AG10803 (cell line): ENCODE measurements at regions not wholly inside any gene's neighbourhood (a gene's known extent, or its start where the extent isn't known, plus 50 kb on each side); places are given as distances from the start of the nearest gene placed in this dataset.

Source experiments
- DNase-seq: peaks from one replicate; pipeline ENCODE4 v3.0.0; 2010; ENCODE audit warnings: low read depth
- H3K4me3 ChIP-seq: 2 replicates; pipeline ENCODE4 v1.5.1; 2011; ENCODE audit warnings: mild to moderate bottlenecking, low read length, control low read depth
- TF ChIP-seq, protein P1 (sequence below): conservative IDR thresholded peaks from 2 replicates; pipeline ENCODE4 v1.5.1; 2011; ENCODE audit warnings: mild to moderate bottlenecking, low read length, control low read depth, inconsistent platforms

DNA sequence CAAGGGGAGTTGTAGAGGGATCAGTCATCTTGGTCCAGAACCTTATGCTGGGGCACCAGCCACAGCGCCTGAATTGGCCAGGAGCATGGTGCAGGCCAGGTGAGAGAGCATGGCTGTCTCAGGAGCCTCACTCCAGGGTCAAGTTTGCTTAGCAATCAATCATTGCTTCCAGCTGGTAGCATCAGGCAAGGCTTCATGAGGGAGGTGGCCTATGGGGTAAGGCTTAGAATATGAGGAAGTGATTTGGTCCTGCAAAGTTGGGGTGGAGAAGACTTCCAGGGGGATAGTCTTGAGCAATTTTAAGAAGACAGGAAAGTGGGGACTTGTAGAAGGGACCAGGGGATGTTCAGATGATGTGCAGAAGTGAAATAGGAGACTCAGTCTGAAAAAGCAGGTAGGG is 53.9 kb upstream of the PITX1 start:
- TF ChIP-seq, protein P1, sequence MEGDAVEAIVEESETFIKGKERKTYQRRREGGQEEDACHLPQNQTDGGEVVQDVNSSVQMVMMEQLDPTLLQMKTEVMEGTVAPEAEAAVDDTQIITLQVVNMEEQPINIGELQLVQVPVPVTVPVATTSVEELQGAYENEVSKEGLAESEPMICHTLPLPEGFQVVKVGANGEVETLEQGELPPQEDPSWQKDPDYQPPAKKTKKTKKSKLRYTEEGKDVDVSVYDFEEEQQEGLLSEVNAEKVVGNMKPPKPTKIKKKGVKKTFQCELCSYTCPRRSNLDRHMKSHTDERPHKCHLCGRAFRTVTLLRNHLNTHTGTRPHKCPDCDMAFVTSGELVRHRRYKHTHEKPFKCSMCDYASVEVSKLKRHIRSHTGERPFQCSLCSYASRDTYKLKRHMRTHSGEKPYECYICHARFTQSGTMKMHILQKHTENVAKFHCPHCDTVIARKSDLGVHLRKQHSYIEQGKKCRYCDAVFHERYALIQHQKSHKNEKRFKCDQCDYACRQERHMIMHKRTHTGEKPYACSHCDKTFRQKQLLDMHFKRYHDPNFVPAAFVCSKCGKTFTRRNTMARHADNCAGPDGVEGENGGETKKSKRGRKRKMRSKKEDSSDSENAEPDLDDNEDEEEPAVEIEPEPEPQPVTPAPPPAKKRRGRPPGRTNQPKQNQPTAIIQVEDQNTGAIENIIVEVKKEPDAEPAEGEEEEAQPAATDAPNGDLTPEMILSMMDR, result no peak
- no peak for DNase-seq
- H3K4me3 ChIP-seq, result no peak overlapping the region

DNA sequence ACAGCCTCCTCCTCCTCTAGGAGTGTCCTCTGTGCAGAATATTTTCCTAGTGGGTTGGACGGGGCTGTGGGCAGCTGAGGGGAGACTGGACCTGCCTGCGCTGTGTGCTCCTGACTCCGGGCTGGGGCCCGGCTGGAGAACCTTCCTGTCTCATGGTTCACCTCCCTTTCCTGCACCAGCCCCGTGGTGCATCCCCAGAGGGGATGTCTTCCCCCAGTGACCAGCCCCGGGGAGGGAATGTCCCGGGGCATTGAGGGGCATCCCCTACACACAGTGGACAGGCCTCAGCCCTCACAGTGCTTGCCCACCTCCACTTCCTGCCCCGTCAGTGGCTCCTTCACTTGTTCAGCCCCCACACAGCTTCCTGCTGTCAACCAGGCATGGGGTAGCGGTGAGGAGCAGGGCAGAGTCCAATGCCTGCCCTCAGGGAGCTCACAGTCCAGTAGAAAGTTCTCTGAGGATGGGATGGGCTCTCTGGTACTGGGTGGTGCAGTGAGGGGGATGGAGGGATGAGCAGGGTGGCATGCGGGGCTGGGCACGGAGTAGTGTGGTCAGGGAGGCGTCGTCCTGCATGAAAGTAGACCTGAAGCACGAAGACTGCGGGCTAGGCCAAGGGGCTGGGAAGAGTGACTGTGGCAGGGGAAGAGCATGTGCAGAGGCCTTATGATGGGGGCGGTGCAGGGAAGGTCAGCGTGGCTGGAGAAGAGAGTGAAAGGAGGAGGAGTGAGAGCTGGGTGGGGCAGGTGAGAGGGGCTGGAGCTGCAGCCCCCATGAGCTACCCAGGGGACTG is 52.1 kb upstream of the PITX1 start:
- TF ChIP-seq, protein P1, result no peak
- H3K4me3 ChIP-seq, result no peak overlapping the region
- DNase-seq, result no peak

DNA sequence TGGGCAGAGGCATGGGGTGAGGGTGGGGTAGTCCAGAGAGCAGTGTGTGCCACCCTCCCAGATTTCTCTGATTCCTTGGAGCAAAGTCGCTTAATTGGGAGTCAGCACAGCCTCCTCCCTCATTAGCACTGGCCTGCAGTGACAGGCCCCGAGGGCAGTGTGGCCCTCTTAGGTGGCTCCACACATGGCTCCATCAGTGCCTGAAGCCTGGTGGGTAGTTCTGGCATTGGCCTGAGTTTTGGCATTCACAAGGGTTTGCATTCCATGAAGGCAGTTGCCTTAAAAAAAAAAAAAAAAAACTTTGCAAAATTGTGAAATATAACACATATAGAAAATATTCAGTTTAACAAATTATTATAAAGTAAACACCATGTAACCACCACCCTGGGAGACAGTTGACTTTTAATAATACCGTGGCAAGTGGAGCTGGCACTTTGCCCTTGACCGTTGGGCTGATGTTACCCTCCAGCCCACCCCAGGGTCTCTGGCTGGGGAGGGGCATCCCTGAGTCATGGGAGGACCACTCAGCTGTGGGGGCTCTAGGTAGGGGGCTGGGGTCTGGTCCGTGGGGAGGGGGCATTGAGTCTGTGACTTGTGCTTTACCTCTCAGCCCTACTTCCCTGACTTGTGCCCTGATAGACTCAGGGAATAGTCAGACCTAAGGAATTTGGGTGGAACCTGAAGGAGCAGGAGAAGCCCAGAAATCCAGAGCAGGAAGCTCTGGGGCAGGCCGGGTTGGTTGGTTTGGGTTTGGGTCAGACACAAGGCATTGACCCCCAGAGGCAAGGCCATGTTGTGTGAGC is 51.3 kb upstream of the PITX1 start:
- no peak overlapping the region for H3K4me3 ChIP-seq
- no peak for DNase-seq
- TF ChIP-seq, protein P1, result no peak
